K562 (cell line): ENCODE measurements at regions not wholly inside any gene's neighbourhood (a gene's known extent, or its start where the extent isn't known, plus 50 kb on each side); places are given as distances from the start of the nearest gene placed in this dataset.

Source experiments
- AFF4 ChIP-seq: sonication (generic); formaldehyde crosslinking; IDR thresholded peaks from 2 replicates; pipeline ENCODE4 v1.8.0; 2023; ENCODE audit warnings: mild to moderate bottlenecking, missing genetic modification reagents
- CSDE1 ChIP-seq, 2 experiments: fragments of 450-650 bp; IDR thresholded peaks; 2 replicates each; pipeline ENCODE4 v1.6.1; 2016; ENCODE audit warnings: mild to moderate bottlenecking in 1 of 2
- FOXJ2 ChIP-seq: fragments of 200-800 bp; sonication (Bioruptor generic); IDR thresholded peaks from 2 replicates; pipeline ENCODE4 v1.6.1; 2016; ENCODE audit warnings: missing genetic modification characterization, missing compliant biosample characterization
- GTF2A2 ChIP-seq: IDR thresholded peaks from 2 replicates; pipeline ENCODE4 v1.6.1; 2016; ENCODE audit warnings: mild to moderate bottlenecking, missing genetic modification characterization, missing compliant biosample characterization
- MTA1 ChIP-seq: fragments of 450-650 bp; IDR thresholded peaks from 2 replicates; pipeline ENCODE4 v1.6.1; 2017; ENCODE audit warnings: borderline replicate concordance
- NR3C1 ChIP-seq: sonication (generic); formaldehyde crosslinking; IDR thresholded peaks from 2 replicates; pipeline ENCODE4 v1.8.1; 2022; ENCODE audit warnings: missing genetic modification reagents
- PHF20 ChIP-seq: fragments of 450-650 bp; IDR thresholded peaks from 2 replicates; pipeline ENCODE4 v1.6.1; 2018; ENCODE audit not compliant: partially characterized antibody
- POLR3G ChIP-seq: IDR thresholded peaks from 2 replicates; pipeline ENCODE4 v1.6.1; 2011; ENCODE audit not compliant: insufficient read length, insufficient replicate concordance; ENCODE audit errors: extremely low read depth
- SNAPC5 ChIP-seq: fragments of 250-450 bp; sonication (Bioruptor Pico); IDR thresholded peaks from 2 replicates; pipeline ENCODE4 v1.8.0; 2021; ENCODE audit warnings: moderate library complexity, mild to moderate bottlenecking, inconsistent platforms
- SRF ChIP-seq, 2 experiments: fragments of 250-450, 450-650 bp in 1 of 2; sonication (Bioruptor Pico) in 1 of 2; sonication (generic) in 1 of 2; formaldehyde crosslinking; IDR thresholded peaks; 2 replicates each; pipeline versions ENCODE4 v1.5.0 to v1.5.1; 2020 to 2022; ENCODE audit warnings: mild to moderate bottlenecking in 1 of 2, missing genetic modification reagents in 1 of 2
- STAT5B ChIP-seq: fragments of 250-450 bp; sonication (Bioruptor Pico); IDR thresholded peaks from 2 replicates; pipeline ENCODE4 v1.8.0; 2021; ENCODE audit warnings: mild to moderate bottlenecking, inconsistent platforms
- ZFPM2 ChIP-seq: fragments of 250-450 bp; sonication (Bioruptor Pico); IDR thresholded peaks from 2 replicates; pipeline ENCODE4 v1.5.1; 2022; ENCODE audit warnings: mild to moderate bottlenecking
- TF ChIP-seq, protein P1 (sequence below): fragments of 450-650 bp; IDR thresholded peaks from 2 replicates; pipeline ENCODE4 v1.6.1; 2016; ENCODE audit warnings: mild to moderate bottlenecking, moderate library complexity

- TF ChIP-seq GTF2A2 (tag) (no peak), CSDE1 (IDR thresholded peaks at IDR 0.05) (no peak), NR3C1 (CRISPR knock-in tag) (no peak), AFF4 (CRISPR knock-in tag) (no peak), STAT5B (CRISPR knock-in tag) (no peak), FOXJ2 (tag) (peak; percentile 74), SRF (CRISPR knock-in tag; IDR thresholded peaks at IDR 0.05) (no peak; a peak in 1 of 4 replicates), ZFPM2 (CRISPR knock-in tag) (peak; percentile 74; the same call in 1 of the 2 replicates), SNAPC5 (CRISPR knock-in tag) (no peak), PHF20 (no peak), POLR3G (no peak), MTA1 (peak; percentile 80)
- TF ChIP-seq, protein P1, sequence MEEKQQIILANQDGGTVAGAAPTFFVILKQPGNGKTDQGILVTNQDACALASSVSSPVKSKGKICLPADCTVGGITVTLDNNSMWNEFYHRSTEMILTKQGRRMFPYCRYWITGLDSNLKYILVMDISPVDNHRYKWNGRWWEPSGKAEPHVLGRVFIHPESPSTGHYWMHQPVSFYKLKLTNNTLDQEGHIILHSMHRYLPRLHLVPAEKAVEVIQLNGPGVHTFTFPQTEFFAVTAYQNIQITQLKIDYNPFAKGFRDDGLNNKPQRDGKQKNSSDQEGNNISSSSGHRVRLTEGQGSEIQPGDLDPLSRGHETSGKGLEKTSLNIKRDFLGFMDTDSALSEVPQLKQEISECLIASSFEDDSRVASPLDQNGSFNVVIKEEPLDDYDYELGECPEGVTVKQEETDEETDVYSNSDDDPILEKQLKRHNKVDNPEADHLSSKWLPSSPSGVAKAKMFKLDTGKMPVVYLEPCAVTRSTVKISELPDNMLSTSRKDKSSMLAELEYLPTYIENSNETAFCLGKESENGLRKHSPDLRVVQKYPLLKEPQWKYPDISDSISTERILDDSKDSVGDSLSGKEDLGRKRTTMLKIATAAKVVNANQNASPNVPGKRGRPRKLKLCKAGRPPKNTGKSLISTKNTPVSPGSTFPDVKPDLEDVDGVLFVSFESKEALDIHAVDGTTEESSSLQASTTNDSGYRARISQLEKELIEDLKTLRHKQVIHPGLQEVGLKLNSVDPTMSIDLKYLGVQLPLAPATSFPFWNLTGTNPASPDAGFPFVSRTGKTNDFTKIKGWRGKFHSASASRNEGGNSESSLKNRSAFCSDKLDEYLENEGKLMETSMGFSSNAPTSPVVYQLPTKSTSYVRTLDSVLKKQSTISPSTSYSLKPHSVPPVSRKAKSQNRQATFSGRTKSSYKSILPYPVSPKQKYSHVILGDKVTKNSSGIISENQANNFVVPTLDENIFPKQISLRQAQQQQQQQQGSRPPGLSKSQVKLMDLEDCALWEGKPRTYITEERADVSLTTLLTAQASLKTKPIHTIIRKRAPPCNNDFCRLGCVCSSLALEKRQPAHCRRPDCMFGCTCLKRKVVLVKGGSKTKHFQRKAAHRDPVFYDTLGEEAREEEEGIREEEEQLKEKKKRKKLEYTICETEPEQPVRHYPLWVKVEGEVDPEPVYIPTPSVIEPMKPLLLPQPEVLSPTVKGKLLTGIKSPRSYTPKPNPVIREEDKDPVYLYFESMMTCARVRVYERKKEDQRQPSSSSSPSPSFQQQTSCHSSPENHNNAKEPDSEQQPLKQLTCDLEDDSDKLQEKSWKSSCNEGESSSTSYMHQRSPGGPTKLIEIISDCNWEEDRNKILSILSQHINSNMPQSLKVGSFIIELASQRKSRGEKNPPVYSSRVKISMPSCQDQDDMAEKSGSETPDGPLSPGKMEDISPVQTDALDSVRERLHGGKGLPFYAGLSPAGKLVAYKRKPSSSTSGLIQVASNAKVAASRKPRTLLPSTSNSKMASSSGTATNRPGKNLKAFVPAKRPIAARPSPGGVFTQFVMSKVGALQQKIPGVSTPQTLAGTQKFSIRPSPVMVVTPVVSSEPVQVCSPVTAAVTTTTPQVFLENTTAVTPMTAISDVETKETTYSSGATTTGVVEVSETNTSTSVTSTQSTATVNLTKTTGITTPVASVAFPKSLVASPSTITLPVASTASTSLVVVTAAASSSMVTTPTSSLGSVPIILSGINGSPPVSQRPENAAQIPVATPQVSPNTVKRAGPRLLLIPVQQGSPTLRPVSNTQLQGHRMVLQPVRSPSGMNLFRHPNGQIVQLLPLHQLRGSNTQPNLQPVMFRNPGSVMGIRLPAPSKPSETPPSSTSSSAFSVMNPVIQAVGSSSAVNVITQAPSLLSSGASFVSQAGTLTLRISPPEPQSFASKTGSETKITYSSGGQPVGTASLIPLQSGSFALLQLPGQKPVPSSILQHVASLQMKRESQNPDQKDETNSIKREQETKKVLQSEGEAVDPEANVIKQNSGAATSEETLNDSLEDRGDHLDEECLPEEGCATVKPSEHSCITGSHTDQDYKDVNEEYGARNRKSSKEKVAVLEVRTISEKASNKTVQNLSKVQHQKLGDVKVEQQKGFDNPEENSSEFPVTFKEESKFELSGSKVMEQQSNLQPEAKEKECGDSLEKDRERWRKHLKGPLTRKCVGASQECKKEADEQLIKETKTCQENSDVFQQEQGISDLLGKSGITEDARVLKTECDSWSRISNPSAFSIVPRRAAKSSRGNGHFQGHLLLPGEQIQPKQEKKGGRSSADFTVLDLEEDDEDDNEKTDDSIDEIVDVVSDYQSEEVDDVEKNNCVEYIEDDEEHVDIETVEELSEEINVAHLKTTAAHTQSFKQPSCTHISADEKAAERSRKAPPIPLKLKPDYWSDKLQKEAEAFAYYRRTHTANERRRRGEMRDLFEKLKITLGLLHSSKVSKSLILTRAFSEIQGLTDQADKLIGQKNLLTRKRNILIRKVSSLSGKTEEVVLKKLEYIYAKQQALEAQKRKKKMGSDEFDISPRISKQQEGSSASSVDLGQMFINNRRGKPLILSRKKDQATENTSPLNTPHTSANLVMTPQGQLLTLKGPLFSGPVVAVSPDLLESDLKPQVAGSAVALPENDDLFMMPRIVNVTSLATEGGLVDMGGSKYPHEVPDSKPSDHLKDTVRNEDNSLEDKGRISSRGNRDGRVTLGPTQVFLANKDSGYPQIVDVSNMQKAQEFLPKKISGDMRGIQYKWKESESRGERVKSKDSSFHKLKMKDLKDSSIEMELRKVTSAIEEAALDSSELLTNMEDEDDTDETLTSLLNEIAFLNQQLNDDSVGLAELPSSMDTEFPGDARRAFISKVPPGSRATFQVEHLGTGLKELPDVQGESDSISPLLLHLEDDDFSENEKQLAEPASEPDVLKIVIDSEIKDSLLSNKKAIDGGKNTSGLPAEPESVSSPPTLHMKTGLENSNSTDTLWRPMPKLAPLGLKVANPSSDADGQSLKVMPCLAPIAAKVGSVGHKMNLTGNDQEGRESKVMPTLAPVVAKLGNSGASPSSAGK, result peak; percentile 67
These were observed 62.3 kb downstream of the ADCYAP1 start (continued) for GRCh38 chr18:966759-967576.
